HL-60 (cell line): ENCODE measurements at regions not wholly inside any gene's neighbourhood (a gene's known extent, or its start where the extent isn't known, plus 50 kb on each side); places are given as distances from the start of the nearest gene placed in this dataset.

Source experiments
- DNase-seq, 2 experiments: peaks; one replicate each; pipeline ENCODE4 v3.0.0-alpha.2; 2010 to 2020; ENCODE audit warnings: low read depth in 1 of 2, low spot score in 1 of 2
- H3K27ac ChIP-seq: fragments of 250-450 bp; sonication (Bioruptor Pico); replicated peaks from 2 replicates; pipeline ENCODE4 v1.5.1; 2020; ENCODE audit warnings: mild to moderate bottlenecking, moderate library complexity
- H3K27me3 ChIP-seq: fragments of 250-450 bp; sonication (Bioruptor Pico); 2 replicates; pipeline ENCODE4 v1.5.1; 2021; ENCODE audit warnings: mild to moderate bottlenecking, moderate library complexity; ENCODE audit not compliant: insufficient read depth, poor library complexity, severe bottlenecking
- H3K4me3 ChIP-seq: replicated peaks from 2 replicates; pipeline ENCODE4 v1.5.1; 2011; ENCODE audit warnings: mild to moderate bottlenecking, control low read depth, low read length; ENCODE audit not compliant: insufficient read depth
- GABPA ChIP-seq: IDR thresholded peaks from 2 replicates; pipeline ENCODE4 v1.6.1; 2012; ENCODE audit warnings: low read depth
- POLR2AphosphoS5 ChIP-seq: IDR thresholded peaks from 2 replicates; pipeline ENCODE4 v1.6.1; 2012; ENCODE audit warnings: low read depth
- SPI1 ChIP-seq: IDR thresholded peaks from 2 replicates; pipeline ENCODE4 v1.6.1; 2012; ENCODE audit warnings: low read depth, mild to moderate bottlenecking, borderline replicate concordance
- TF ChIP-seq, protein P1 (sequence below): IDR thresholded peaks from 2 replicates; pipeline ENCODE4 v1.6.1; 2012; ENCODE audit warnings: low read depth; ENCODE audit not compliant: insufficient replicate concordance
- TF ChIP-seq, protein P2 (sequence below): IDR thresholded peaks from one replicate; pipeline ENCODE4 v1.5.1; 2011; ENCODE audit warnings: low read length, control low read depth, inconsistent platforms; ENCODE audit not compliant: insufficient read depth

DNA sequence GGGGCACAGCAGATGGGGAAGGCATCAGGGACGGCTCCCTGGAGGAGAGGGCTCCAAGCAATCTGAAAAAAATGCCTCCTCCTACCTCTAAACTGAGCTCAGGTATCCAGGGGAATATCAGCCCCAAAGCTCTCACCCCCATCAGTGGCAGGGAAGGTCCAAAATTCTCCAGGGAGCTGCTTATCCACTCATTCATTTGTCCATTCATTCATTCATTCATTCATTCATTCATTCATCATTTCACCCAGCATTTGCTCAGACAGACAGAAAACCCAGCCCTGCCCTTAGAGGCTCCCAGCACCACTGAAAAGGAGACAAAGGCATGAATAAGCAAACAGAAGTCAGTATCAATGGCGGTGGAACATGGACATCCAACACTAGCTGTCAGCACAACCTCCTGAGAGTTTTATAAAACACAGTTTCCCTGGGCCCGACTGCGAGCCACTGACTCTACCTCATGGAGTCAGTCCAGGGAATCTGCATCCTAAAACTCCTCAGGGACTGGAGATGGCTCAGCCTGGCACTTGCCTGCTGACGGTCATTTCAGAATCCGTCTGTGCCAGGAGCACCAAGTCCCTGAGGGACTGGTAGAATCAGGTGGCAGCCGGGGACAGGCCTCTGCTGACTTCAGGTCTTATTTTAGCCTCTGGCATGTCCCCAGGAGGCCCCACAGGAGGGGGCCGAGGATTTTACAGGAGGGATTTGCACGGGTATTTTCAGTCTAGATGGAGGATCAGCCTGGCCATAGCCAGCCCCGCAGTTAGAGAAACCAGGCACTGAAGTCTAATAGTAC is 164.6 kb downstream of the MN1 start:
- Histone ChIP-seq H3K4me3 (no peak overlapping the region), H3K27ac (no peak overlapping the region), H3K27me3 (no peaks in the 10 kb centered on the region)
- DNase-seq = no peak
- TF ChIP-seq, protein P1, sequence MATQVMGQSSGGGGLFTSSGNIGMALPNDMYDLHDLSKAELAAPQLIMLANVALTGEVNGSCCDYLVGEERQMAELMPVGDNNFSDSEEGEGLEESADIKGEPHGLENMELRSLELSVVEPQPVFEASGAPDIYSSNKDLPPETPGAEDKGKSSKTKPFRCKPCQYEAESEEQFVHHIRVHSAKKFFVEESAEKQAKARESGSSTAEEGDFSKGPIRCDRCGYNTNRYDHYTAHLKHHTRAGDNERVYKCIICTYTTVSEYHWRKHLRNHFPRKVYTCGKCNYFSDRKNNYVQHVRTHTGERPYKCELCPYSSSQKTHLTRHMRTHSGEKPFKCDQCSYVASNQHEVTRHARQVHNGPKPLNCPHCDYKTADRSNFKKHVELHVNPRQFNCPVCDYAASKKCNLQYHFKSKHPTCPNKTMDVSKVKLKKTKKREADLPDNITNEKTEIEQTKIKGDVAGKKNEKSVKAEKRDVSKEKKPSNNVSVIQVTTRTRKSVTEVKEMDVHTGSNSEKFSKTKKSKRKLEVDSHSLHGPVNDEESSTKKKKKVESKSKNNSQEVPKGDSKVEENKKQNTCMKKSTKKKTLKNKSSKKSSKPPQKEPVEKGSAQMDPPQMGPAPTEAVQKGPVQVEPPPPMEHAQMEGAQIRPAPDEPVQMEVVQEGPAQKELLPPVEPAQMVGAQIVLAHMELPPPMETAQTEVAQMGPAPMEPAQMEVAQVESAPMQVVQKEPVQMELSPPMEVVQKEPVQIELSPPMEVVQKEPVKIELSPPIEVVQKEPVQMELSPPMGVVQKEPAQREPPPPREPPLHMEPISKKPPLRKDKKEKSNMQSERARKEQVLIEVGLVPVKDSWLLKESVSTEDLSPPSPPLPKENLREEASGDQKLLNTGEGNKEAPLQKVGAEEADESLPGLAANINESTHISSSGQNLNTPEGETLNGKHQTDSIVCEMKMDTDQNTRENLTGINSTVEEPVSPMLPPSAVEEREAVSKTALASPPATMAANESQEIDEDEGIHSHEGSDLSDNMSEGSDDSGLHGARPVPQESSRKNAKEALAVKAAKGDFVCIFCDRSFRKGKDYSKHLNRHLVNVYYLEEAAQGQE = no peak
- TF ChIP-seq GABPA (no peak), SPI1 (no peak), POLR2AphosphoS5 (no peak)
- TF ChIP-seq, protein P2, sequence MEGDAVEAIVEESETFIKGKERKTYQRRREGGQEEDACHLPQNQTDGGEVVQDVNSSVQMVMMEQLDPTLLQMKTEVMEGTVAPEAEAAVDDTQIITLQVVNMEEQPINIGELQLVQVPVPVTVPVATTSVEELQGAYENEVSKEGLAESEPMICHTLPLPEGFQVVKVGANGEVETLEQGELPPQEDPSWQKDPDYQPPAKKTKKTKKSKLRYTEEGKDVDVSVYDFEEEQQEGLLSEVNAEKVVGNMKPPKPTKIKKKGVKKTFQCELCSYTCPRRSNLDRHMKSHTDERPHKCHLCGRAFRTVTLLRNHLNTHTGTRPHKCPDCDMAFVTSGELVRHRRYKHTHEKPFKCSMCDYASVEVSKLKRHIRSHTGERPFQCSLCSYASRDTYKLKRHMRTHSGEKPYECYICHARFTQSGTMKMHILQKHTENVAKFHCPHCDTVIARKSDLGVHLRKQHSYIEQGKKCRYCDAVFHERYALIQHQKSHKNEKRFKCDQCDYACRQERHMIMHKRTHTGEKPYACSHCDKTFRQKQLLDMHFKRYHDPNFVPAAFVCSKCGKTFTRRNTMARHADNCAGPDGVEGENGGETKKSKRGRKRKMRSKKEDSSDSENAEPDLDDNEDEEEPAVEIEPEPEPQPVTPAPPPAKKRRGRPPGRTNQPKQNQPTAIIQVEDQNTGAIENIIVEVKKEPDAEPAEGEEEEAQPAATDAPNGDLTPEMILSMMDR = no peak

- Histone ChIP-seq H3K4me3 (no peak overlapping the region), H3K27ac (no peak overlapping the region), H3K27me3 (no peaks in the 10 kb centered on the region)
- no peak for TF ChIP-seq SPI1
- no peak for TF ChIP-seq POLR2AphosphoS5
- no peak for TF ChIP-seq GABPA
- TF ChIP-seq, protein P1 = no peak
- TF ChIP-seq, protein P2 = no peak
- no peak for DNase-seq
These were observed 164.0 kb downstream of the MN1 start for GRCh38 chr22:27637604-27638003.

DNA sequence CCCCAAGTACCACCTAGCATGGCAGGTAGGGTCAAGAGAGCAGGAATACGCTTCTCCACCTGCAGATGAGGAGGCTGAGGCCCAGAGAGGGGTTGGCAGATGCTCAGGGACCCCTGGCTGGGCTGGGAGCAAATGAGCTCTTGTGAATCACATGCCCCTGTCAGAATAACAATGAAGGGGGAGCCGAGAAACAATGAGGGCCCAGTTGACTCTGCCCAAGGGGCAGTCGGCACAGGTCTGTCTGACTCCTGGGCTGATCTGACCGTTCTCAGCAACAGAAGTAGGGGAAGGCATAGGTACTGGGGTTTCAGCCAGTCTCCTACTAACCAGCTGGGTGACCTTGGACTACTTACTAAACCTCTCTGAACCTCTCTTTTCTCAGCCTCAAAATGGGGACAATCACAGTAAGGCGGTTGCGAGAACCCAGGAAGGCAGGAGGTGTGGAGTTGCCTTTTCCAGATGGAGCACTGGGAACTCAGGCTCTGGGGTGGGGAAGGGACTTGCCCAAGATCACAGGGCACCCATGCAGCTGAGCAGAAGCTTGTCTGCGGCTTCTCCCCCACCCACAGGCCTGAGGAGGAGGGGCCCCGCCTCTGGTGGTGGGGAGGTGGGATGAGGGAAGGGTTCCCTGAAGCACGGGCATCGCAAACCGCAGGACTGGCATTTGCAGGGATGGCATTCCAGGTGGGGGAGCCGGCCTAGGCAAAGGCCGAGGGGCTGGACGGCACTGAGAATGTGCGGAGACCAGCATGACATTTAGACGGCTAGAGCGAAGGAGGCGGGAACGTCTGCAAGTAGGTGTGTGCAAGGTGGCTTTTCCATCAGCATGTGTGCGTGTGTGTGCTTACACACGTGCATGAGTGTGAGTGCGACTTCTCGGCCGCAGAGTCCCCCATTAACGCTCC is 163.0 kb downstream of the MN1 start:
- Histone ChIP-seq H3K27me3 (no peaks in the 10 kb centered on the region), H3K4me3 (no peak overlapping the region), H3K27ac (no peak overlapping the region)
- no peak for DNase-seq
- TF ChIP-seq GABPA = no peak
- TF ChIP-seq, protein P1 = no peak
- TF ChIP-seq SPI1 = no peak
- no peak for TF ChIP-seq POLR2AphosphoS5
- TF ChIP-seq, protein P2 = no peak
